Esophagus squamous epithelium (tissue), 5 donors: ENCODE measurements at regions not wholly inside any gene's neighbourhood (a gene's known extent, or its start where the extent isn't known, plus 50 kb on each side); places are given as distances from the start of the nearest gene placed in this dataset.

Experiments
- DNase-seq: peaks from one replicate; lab custom pipeline; 2025; lab: John Stamatoyannopoulos, UW
- H3K27ac ChIP-seq, 4 donors: fragments of 200-600 bp; sonication (generic); one replicate each; pipeline ENCODE4 v1.5.1; 2016 to 2019; ENCODE audit warnings: mild to moderate bottlenecking in 1 of 4
- H3K27me3 ChIP-seq, 4 donors: fragments of 200-600 bp; sonication (generic); 1 replicate in 3 of 4; 2 replicates in 1 of 4; pipeline versions ENCODE4 v1.5.1 to v1.6.0; 2017 to 2021; ENCODE audit warnings: antibody characterized with exemption in 1 of 4
- H3K36me3 ChIP-seq, 3 donors: fragments of 200-600 bp; sonication (generic); one replicate each; pipeline ENCODE4 v1.5.1; 2016 to 2019
- H3K4me1 ChIP-seq, 3 donors: fragments of 200-600 bp; sonication (generic); one replicate each; pipeline ENCODE4 v1.5.1; 2017 to 2019
- H3K4me3 ChIP-seq, 4 donors: fragments of 200-600 bp; sonication (generic); 1 replicate in 3 of 4; 2 replicates in 1 of 4; pipeline ENCODE4 v1.5.1; 2016 to 2019; ENCODE audit warnings: mild to moderate bottlenecking in 2 of 4, moderate library complexity in 1 of 4
- H3K9me3 ChIP-seq, 3 donors: fragments of 200-600 bp; sonication (generic); one replicate each; pipeline ENCODE4 v1.5.1; 2016 to 2019
- POLR2A ChIP-seq, 4 donors: fragments of 450-650 bp; IDR thresholded peaks; one replicate each; pipeline ENCODE4 v1.6.1; 2017; ENCODE audit warnings: antibody characterized with exemption in 4 of 4, mild to moderate bottlenecking in 4 of 4, moderate library complexity in 3 of 4
- WGBS, 2 donors: methylation state at CpG; one replicate each; pipeline ENCODE4 v1.1.5; 2018; 5-methylcytosine and 5-hydroxymethylcytosine counted together
- intact Hi-C: fragments of 100-400 bp; cut with DNase I; formaldehyde crosslinking; loops from one replicate; pipeline ENCODE4 v1.15.0; 2022
- TF ChIP-seq, protein P1 (sequence below), 6 experiments: fragments of 450-650 bp in 4 of 6; fragments of 200-600 bp in 2 of 6; sonication (generic) in 2 of 6; IDR thresholded peaks; one replicate each; pipeline ENCODE4 v1.5.1; 2016 to 2019; ENCODE audit warnings: antibody characterized with exemption in 6 of 6, mild to moderate bottlenecking in 4 of 6, moderate library complexity in 4 of 6
- donor health status: DM: yes; HTN: yes; CAD: no.

DNA sequence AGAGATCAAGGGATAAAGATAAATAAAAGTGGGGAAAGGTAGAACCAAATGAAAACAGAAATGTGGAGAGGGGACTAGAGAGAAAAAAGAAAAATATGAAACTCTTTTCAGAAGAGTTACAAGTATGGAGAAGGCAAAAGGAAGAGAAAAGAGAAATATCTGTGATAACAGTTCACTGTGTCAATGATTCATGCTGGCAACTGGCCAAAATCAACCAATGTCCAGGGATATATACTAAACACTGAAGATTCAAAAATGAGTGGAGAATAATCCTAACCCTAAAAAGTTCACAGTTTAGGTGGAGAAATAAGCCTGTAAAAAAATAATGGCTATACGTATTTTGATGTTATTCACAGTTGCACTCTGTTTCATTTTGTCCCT lies 372.3 kb upstream of the KITLG start:
- TF ChIP-seq, protein P1, sequence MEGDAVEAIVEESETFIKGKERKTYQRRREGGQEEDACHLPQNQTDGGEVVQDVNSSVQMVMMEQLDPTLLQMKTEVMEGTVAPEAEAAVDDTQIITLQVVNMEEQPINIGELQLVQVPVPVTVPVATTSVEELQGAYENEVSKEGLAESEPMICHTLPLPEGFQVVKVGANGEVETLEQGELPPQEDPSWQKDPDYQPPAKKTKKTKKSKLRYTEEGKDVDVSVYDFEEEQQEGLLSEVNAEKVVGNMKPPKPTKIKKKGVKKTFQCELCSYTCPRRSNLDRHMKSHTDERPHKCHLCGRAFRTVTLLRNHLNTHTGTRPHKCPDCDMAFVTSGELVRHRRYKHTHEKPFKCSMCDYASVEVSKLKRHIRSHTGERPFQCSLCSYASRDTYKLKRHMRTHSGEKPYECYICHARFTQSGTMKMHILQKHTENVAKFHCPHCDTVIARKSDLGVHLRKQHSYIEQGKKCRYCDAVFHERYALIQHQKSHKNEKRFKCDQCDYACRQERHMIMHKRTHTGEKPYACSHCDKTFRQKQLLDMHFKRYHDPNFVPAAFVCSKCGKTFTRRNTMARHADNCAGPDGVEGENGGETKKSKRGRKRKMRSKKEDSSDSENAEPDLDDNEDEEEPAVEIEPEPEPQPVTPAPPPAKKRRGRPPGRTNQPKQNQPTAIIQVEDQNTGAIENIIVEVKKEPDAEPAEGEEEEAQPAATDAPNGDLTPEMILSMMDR (IDR thresholded peaks at IDR 0.05), result no peak
- no peak for TF ChIP-seq POLR2A (IDR thresholded peaks at IDR 0.05)
- DNase-seq, result no peak
- Histone ChIP-seq H3K4me3 (no peak overlapping the region), H3K27ac (no peak overlapping the region), H3K27me3 (peaks cover 0 to 30% (median 0%) of the 10 kb centered on the region in 4 donors), H3K4me1 (no peaks in the 10 kb centered on the region), H3K36me3 (no peaks in the 10 kb centered on the region), H3K9me3 (no peaks in the 10 kb centered on the region)
- WGBS, 2 donors, result 70 to 88% methylated on average over 1 of the region's 1 CpG
- intact Hi-C loops, result no loop called here

DNA sequence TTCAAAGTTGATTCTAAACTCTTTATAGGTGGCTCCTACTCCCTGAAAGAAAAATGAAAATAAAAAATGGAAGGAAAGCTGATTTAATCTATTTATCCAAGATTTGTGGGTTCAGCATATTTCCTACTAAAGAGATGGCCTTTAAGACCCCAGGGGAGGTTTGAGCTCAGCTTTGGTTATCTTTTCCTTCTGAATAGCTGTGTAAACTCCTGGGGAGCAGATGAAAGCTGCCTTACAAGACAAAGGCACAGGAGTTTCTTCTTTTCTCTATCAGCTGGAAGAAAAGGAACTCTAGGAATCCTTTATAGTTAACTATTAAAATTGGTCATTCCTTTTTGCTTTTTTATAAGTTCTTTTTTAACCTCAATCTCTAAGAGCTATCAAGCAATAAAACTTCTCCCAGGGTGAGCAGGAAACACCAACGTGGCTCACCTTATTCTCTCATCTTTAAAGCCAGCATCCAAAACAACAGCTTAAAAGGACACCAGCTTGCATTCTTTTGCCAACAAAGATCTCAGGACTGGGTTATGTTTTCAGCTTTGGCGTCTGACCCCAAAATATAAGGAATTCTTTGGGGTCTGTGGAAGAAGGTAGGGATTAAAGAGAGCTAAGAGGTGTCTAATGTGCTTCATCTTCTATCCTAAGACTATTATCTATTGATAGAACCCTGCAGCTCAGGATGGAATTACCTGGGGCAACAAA lies 371.7 kb upstream of the KITLG start:
- 73 to 76% methylated on average over 2 of the region's 2 CpGs for WGBS, 2 donors
- no peak for TF ChIP-seq POLR2A (IDR thresholded peaks at IDR 0.05)
- TF ChIP-seq, protein P1 (IDR thresholded peaks at IDR 0.05), result no peak
- Histone ChIP-seq H3K9me3 (no peaks in the 10 kb centered on the region), H3K27me3 (peaks cover 0 to 35% (median 0%) of the 10 kb centered on the region in 4 donors), H3K27ac (no peak overlapping the region), H3K4me1 (peaks cover 0 to under 1% (median 0%) of the 10 kb centered on the region in 3 donors), H3K36me3 (no peaks in the 10 kb centered on the region), H3K4me3 (no peak overlapping the region)
- intact Hi-C loops, result no loop called here
- DNase-seq, result no peak

DNA sequence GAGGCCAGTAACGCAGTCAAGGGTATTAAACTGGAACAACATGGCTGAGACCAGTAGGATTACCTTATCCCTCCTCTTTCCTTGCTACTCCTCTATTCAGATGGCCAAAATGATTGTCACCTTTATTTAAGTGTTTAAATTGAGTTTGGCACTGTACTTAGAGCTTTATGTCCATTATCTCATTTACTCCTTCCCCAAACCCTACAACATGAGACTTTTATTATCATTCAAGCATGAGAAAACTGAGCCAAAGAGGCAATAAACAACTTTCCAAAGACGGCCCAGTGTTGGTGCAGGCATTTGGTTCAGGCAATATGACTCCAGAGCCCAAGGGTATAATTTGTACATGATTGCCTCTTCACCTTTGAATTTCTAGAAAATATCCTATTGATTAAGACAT lies 370.9 kb upstream of the KITLG start:
- H3K4me3 ChIP-seq, result no peak overlapping the region
- TF ChIP-seq, protein P1 (IDR thresholded peaks at IDR 0.05), result no peak
- TF ChIP-seq POLR2A (IDR thresholded peaks at IDR 0.05), result no peak
- peaks cover 0 to 9% (median 4%) of the 10 kb centered on the region in 3 donors for H3K4me1 ChIP-seq
- peaks cover 0 to 38% (median 0%) of the 10 kb centered on the region in 4 donors for H3K27me3 ChIP-seq
- intact Hi-C loops, result no loop called here
- WGBS, 2 donors, result 53 to 69% methylated on average over 2 of the region's 2 CpGs
- DNase-seq, result no peak
- H3K9me3 ChIP-seq, result no peaks in the 10 kb centered on the region
- H3K27ac ChIP-seq, result no peak overlapping the region
- no peaks in the 10 kb centered on the region for H3K36me3 ChIP-seq

DNA sequence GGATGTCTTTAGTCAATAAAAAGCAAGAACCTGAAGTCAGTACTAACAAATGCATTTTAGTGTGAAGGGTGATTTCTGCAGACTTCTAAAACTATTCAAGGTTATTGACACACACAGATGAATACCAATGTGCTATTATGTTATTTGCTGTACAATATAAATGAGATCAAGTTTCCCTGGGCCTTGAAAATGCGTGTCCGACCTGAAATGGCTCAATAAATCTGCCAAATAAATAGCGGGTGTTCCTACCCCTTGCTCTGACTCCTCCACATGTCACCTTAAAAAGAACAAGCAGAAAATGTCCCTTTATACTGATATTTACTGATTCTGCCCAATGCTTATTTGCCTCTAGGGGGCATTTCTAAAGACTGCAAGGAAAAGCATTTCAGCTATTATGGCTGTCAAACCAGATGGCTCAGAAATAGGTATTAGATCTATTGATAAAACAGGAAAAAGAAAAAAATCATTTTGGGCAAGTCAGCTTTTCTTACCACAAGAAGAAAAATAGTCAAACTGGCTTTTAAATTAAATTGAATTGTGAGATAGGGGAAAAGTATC lies 367.3 kb upstream of the KITLG start:
- H3K27ac ChIP-seq, result no peak overlapping the region
- intact Hi-C loops, result no loop called here
- H3K27me3 ChIP-seq, result peaks cover 0 to 55% (median 0%) of the 10 kb centered on the region in 4 donors
- H3K36me3 ChIP-seq, result no peaks in the 10 kb centered on the region
- no peak for DNase-seq
- H3K4me3 ChIP-seq, result no peak overlapping the region
- 81 to 90% methylated on average over 3 of the region's 3 CpGs for WGBS, 2 donors
- no peak for TF ChIP-seq POLR2A (IDR thresholded peaks at IDR 0.05)
- no peaks in the 10 kb centered on the region for H3K9me3 ChIP-seq
- peaks cover 0 to 17% (median 4%) of the 10 kb centered on the region in 3 donors for H3K4me1 ChIP-seq

DNA sequence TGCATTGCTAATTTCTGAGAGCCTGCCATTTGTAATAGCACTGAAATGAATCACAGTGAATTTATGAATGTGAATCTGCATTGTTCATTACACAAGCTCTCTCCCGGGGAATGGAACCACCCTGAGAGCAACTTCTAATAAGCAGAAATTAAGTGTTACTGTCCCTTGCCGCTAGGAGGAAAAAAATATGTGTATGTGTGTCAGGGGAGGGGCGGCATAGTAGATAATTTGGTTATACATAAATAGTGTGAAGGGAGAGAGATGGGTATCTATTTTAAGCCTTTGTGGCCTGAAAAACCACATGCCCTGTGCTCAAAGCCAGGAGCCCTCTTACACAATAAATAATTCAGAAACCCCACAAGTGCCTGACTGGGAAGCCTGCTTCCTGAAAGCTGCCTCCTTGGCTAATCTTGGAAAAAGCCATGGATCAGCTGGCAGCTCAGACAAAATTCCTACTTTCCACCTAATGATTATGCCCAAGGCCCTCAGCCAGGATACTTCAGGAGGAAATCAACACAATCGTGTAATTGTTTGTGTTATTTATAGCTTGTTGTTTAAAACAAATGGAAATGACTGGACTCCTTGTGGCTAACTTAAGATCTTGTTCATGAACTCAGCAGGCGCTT lies 366.2 kb upstream of the KITLG start:
- peak overlapping the region in 2 of 4 donors; percentile 16 to 47 for H3K27ac ChIP-seq
- no peak for DNase-seq
- 34 to 45% methylated on average over 5 of the region's 5 CpGs for WGBS, 2 donors
- H3K9me3 ChIP-seq, result no peaks in the 10 kb centered on the region
- TF ChIP-seq, protein P1 (IDR thresholded peaks at IDR 0.05), result no peak
- no peak for TF ChIP-seq POLR2A (IDR thresholded peaks at IDR 0.05)
- H3K4me3 ChIP-seq, result no peak overlapping the region
- H3K36me3 ChIP-seq, result no peaks in the 10 kb centered on the region
- peaks cover 0 to 17% (median 4%) of the 10 kb centered on the region in 3 donors for H3K4me1 ChIP-seq
- intact Hi-C loops, result no loop called here
- H3K27me3 ChIP-seq, result peaks cover 0 to 61% (median 0%) of the 10 kb centered on the region in 4 donors
